ENCODE measurements at regions not wholly inside any gene's neighbourhood (a gene's known extent, or its start where the extent isn't known, plus 50 kb on each side); places are given as distances from the start of the nearest gene placed in this dataset.
"Not testable (repeated sequence)": the region's sequence is repeated elsewhere in the genome, so short reads cannot be mapped to it uniquely, and the experiment has no call there.

GRCh38 chr2:199070322-199070949, 387.3 kb downstream of the SATB2 start:
- TF ChIP-seq, protein P1, sequence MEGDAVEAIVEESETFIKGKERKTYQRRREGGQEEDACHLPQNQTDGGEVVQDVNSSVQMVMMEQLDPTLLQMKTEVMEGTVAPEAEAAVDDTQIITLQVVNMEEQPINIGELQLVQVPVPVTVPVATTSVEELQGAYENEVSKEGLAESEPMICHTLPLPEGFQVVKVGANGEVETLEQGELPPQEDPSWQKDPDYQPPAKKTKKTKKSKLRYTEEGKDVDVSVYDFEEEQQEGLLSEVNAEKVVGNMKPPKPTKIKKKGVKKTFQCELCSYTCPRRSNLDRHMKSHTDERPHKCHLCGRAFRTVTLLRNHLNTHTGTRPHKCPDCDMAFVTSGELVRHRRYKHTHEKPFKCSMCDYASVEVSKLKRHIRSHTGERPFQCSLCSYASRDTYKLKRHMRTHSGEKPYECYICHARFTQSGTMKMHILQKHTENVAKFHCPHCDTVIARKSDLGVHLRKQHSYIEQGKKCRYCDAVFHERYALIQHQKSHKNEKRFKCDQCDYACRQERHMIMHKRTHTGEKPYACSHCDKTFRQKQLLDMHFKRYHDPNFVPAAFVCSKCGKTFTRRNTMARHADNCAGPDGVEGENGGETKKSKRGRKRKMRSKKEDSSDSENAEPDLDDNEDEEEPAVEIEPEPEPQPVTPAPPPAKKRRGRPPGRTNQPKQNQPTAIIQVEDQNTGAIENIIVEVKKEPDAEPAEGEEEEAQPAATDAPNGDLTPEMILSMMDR (IDR thresholded peaks at IDR 0.05; ENCODE audit: control extremely low read depth, extremely low read depth, low read depth, missing control alignments): no peak
- ChIA-PET CTCF (no interaction called here), POLR2A (no interaction called here)
- DNase-seq (ENCODE audit: extremely low spot score): no peak

- POLR2A ChIA-PET: no interaction called here
- TF ChIP-seq, protein P1 (IDR thresholded peaks at IDR 0.05; ENCODE audit: control extremely low read depth, extremely low read depth, low read depth, missing control alignments): no peak
- CTCF ChIA-PET: no interaction called here
- no peak for DNase-seq (ENCODE audit: extremely low spot score)
Measured at GRCh38 chr2:199064201-199064600, 393.5 kb downstream of the SATB2 start.

- TF ChIP-seq, protein P1 (IDR thresholded peaks at IDR 0.05; ENCODE audit: control extremely low read depth, extremely low read depth, low read depth, missing control alignments): no peak
- CTCF ChIA-PET: interaction anchor here (1.0 kb wide), 1 partner anchor 10 kb away, joined by 3 read pairs; no protein-coding TSS in a partner anchor
- no peak for DNase-seq (ENCODE audit: extremely low spot score)
- POLR2A ChIA-PET: no interaction called here
Measured at GRCh38 chr2:199057936-199058335, 399.8 kb downstream of the SATB2 start.

- ChIA-PET CTCF (interaction anchor here (1.5 kb wide), 1 partner anchor 12 kb away, joined by 4 read pairs; no protein-coding TSS in a partner anchor), POLR2A (no interaction called here)
- no peak for DNase-seq (ENCODE audit: extremely low spot score)
- TF ChIP-seq, protein P1 (IDR thresholded peaks at IDR 0.05; ENCODE audit: control extremely low read depth, extremely low read depth, low read depth, missing control alignments): no peak
Measured at GRCh38 chr2:199055336-199055735, 402.4 kb downstream of the SATB2 start.

- TF ChIP-seq, protein P1 (IDR thresholded peaks at IDR 0.05; ENCODE audit: control extremely low read depth, extremely low read depth, low read depth, missing control alignments): no peak
- ChIA-PET POLR2A (no interaction called here), CTCF (no interaction called here)
- DNase-seq (ENCODE audit: extremely low spot score): no peak
Measured at GRCh38 chr2:199042660-199043379, 414.9 kb downstream of the SATB2 start.

DNA sequence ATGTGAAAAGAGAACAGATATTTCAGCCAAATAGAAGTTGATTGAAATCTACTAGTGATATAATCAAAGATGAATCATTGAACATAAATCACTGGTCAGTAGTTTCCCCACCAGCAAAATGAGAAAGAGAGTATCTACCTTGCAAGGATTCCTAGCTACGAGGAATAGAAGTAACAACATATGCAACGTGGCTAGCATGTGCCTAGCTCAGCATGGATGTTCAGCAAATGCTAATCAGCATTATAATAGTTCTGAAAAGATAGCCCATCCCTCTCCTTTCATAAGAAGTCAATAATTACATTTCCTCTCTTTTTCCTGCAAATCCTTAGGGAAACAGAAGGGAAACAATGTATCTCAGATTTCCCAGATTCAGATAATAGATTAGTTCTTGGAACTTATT, 417.2 kb downstream of the SATB2 start:
- DNase-seq (ENCODE audit: extremely low spot score): no peak
- CTCF ChIA-PET: no interaction called here
- POLR2A ChIA-PET: no interaction called here
- TF ChIP-seq, protein P1 (IDR thresholded peaks at IDR 0.05; ENCODE audit: control extremely low read depth, extremely low read depth, low read depth, missing control alignments): no peak

DNA sequence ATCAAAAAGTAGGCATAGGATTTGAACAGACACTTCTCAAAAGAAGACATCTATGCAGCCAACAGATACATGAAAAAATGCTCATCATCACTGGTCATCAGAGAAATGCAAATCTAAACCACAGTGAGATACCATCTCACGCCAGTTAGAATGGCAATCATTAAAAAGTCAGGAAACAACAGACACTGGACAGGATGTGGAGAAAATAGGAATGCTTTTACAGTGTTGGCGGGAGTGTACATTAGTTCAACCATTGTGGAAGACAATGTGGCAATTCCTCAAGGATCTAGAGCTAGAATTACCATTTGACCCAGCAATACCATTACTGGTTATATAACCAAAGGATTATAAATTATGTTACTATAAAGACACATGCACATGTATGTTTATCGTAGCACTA, 424.0 kb downstream of the SATB2 start:
- POLR2A ChIA-PET; DNase-seq (ENCODE audit: extremely low spot score); CTCF ChIA-PET: not testable (repeated sequence)

All from GM10248 (cell line).